HG02571 (cell line): ENCODE measurements at regions not wholly inside any gene's neighbourhood (a gene's known extent, or its start where the extent isn't known, plus 50 kb on each side); places are given as distances from the start of the nearest gene placed in this dataset.
"Not testable (repeated sequence)": the region's sequence is repeated elsewhere in the genome, so short reads cannot be mapped to it uniquely, and the experiment has no call there.

Experiments
- ATAC-seq: cut with Tn5 transposase; IDR thresholded peaks from one replicate; pipeline ENCODE4 v1.9.1; 2021; ENCODE audit warnings: mild to moderate bottlenecking, moderate library complexity; ENCODE audit not compliant: unreplicated experiment

DNA sequence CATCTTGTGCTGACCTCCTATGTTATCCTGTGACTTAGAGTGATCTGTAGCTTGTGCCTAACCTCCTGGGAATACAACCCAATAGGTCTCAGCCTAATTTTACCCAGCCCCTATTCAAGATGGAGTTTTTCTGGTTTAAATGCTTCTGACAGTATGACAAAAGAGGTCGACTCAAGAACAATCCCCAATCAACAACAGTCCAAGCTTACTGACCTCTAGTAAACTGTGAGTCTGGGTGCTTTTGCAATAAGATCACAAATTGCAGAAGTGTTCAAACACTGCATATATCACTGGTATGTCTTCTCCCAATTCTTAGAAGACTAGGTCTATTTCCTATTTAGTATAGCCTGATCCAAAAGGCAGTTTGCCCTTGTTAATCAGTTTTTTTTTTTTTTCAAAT lies 323.5 kb upstream of the PTGER4 start:
- no peak for ATAC-seq

DNA sequence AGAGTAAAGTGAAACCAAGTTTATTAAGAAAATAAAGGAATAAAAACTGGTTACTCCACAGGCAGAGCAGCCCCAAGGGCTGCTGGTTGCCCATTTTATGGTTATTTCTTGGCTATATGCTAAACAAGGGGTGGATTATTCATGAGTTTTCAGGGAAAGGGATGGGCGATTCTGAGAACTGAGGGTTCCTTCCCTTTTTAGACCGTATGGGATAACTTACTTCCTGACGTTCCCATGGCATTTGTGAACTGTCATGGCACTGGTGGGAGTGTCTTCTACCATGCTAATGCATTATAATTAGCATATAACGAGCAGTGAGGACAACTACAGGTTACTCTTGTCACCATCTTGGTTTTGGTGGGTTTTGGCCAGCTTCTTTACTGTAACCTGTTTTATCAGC lies 323.9 kb upstream of the PTGER4 start:
- ATAC-seq = no peak

GRCh38 chr5:40355181-40355580 lies 324.5 kb upstream of the PTGER4 start:
- ATAC-seq = no peak

- no peak for ATAC-seq
These were observed 325.5 kb upstream of the PTGER4 start for GRCh38 chr5:40354171-40354570.

- ATAC-seq = no peak
These were observed 326.3 kb upstream of the PTGER4 start for GRCh38 chr5:40353442-40353841.

DNA sequence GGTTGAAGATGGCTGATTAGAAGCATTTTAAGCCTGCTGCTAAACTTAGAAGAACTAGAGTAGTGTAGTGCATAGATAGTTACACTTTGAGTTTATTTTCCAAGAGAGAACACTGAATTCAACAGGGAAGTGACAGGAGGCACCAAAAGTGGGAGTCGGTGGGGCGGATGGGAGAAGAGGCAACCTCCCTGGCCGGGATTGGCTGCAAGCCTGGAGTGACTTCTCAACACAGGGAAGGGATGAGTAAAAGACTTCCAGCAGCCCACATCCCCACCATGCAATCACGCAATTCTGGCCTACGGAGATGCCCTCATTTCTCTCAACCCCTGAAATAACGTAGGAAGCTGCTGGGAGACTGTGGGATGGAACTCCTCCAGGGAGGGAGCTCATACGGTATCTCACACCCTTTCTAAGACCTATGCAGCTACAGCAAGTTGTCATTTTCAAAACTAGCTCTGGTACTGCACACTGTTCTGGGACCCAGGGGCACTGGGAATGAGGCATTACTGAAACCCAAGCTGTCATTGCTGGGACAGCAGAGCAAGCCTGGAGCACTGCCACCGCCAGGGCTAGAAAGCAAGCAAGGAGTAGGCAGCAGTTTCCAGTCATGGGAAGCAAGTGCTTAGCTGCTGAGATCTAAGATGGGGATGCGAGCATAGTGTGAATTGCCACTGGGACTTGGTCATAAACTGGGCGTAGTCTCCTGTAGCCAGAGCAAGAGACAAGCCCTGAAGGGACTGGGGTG lies 331.6 kb upstream of the PTGER4 start:
- ATAC-seq = no peak

DNA sequence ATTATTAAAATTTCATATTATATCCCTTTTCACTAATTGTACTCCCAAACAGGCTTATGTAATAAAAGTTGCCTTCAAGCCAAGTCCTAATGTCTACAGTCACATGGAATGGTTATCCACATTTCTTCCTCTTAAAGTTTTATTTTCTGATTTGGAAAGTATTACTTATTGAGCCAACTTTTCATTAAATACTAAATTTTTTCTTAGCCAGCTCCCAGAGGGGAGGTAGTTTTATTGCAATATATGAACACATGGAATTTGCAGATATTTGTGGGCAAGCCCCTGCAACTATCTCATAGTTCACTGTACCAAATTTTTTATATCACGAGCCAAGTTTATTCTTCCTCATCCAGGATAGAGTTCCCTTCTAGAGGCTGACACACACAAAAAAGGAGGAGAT lies 332.8 kb upstream of the PTGER4 start:
- no peak for ATAC-seq

- not testable (repeated sequence) for ATAC-seq
These were observed 341.3 kb upstream of the PTGER4 start for GRCh38 chr5:40338434-40338833.

GRCh38 chr5:40334242-40334635 lies 345.5 kb upstream of the PTGER4 start:
- no peak for ATAC-seq

- no peak for ATAC-seq
These were observed 346.1 kb upstream of the PTGER4 start for GRCh38 chr5:40333459-40334241.

- ATAC-seq = no peak
These were observed 346.7 kb upstream of the PTGER4 start for GRCh38 chr5:40332970-40333369.

- no peak for ATAC-seq
These were observed 348.1 kb upstream of the PTGER4 start for GRCh38 chr5:40331616-40332015.

GRCh38 chr5:40321514-40321913 lies 358.2 kb upstream of the PTGER4 start:
- no peak for ATAC-seq

DNA sequence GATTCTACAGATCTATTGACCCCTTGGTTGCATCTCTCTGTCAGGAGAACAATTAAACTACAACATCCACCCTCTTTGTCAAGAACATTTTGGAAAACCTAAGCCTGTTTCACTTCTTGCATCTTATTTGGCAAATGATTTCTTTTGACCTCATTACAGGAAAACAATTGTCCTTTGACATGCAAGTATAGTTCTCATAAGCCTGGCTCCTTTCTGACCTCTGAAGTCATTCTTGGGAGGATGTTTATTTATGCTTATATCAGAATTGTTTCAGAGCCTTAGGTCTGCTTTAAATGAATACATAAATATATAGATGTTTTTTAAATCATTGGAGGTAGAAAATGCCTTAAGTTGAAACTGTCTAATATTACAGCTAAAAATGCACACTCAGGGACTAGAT lies 361.3 kb upstream of the PTGER4 start:
- ATAC-seq = no peak

DNA sequence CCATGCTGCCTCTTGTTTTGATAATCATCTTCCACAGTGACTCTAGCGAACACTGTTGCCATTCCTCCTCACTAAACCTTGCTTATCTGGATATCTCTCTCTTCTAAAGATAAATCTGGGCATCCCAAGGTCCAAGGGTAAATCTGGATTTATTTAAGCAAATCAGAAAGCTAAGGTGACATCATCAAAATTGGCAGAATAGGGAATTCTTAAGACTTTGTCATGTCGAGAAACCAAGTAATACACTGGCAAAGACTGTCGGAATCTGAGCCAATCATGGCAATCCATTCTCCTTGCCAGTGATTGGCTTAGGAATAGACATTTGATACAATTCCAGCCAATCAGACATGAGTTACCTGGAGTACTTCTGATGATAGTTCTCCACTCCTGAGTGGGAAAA lies 362.7 kb upstream of the PTGER4 start:
- ATAC-seq = no peak

DNA sequence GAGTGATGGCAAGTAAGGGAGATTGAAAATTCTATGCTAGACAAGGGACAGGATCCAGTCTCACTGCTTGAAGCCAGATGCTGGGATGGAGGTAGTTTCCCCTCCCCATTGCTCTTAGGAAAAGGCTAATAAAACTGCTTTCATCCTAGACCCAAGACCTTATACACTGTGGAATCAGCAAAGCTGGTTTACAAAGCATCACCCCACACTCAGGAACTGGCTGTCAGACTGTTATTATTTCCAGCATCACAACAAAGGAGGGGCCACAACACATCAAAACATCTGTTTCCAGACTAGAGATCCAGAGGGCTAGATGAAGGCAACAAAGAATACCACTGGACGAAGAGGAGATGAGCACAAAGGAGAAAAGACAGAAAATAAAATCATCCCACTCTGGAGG lies 364.6 kb upstream of the PTGER4 start:
- ATAC-seq = no peak

GRCh38 chr5:40314275-40314674 lies 365.4 kb upstream of the PTGER4 start:
- no peak for ATAC-seq

DNA sequence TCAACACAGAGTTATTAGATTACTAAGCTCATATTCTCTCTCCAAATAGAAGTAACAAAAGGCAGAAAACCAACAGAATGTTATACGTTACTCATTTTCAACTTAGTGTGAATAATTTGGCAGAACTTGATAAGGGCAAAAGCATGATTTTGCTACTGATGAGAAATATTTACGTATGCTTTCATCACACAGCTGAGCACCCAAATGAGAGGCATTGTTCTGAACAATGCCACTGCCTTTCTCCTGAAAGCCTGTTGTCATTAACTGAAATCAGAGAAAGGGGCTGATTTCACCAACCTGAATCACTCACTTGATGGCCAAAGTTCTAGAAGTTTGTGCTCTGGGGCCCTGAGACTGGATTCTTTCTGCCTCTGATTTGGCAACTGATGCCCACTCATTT lies 367.5 kb upstream of the PTGER4 start:
- ATAC-seq = no peak

- no peak for ATAC-seq
These were observed 369.9 kb upstream of the PTGER4 start for GRCh38 chr5:40309851-40310250.

- ATAC-seq = no peak
These were observed 370.8 kb upstream of the PTGER4 start for GRCh38 chr5:40308867-40309266.

- ATAC-seq = no peak
These were observed 371.8 kb upstream of the PTGER4 start for GRCh38 chr5:40307920-40308319.

DNA sequence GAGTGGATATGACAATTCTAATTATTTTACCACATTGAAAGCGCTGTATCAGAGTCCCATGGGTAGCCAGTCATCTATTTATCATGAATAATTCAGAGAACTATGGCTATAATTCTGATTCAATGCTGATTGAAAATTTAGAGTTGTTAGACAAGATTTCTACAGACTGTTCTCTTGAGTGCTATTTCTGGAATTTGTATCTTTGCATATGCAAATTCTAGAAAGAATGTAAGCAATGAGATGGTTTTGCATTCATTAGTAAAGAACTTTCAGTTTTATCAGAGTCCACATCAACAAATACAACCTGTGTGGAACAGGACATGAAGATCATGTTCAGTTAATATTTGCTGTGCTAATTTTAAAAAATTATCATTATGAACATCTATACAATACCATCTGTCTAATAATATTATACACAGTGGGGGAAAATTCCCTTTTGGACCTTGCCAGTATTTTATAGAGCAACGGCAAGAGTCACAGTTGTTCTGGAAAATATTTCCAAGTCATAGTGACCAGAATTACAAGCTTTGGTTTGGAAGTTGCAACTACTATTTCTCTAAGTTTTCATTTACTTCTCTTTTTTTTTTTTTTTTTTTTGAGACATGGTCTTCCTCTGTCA lies 372.7 kb upstream of the PTGER4 start:
- ATAC-seq = no peak
